22Rv1 (cell line): ENCODE measurements at regions not wholly inside any gene's neighbourhood (a gene's known extent, or its start where the extent isn't known, plus 50 kb on each side); places are given as distances from the start of the nearest gene placed in this dataset.

Source experiments
- CTCF ChIP-seq: fragments of 450-650 bp; IDR thresholded peaks from 2 replicates; pipeline ENCODE4 v1.5.1; 2017; ENCODE audit warnings: mild to moderate bottlenecking
- ZFX ChIP-seq: fragments of 450-650 bp; IDR thresholded peaks from 2 replicates; pipeline ENCODE4 v1.6.1; 2017; ENCODE audit warnings: antibody characterized with exemption, borderline replicate concordance

- TF ChIP-seq CTCF (no peak), ZFX (no peak)
Observed at GRCh38 chr14:100403802-100404365, 80.7 kb downstream of the SLC25A47 start.
